ENCODE measurements at regions not wholly inside any gene's neighbourhood (a gene's known extent, or its start where the extent isn't known, plus 50 kb on each side); places are given as distances from the start of the nearest gene placed in this dataset.

DNA sequence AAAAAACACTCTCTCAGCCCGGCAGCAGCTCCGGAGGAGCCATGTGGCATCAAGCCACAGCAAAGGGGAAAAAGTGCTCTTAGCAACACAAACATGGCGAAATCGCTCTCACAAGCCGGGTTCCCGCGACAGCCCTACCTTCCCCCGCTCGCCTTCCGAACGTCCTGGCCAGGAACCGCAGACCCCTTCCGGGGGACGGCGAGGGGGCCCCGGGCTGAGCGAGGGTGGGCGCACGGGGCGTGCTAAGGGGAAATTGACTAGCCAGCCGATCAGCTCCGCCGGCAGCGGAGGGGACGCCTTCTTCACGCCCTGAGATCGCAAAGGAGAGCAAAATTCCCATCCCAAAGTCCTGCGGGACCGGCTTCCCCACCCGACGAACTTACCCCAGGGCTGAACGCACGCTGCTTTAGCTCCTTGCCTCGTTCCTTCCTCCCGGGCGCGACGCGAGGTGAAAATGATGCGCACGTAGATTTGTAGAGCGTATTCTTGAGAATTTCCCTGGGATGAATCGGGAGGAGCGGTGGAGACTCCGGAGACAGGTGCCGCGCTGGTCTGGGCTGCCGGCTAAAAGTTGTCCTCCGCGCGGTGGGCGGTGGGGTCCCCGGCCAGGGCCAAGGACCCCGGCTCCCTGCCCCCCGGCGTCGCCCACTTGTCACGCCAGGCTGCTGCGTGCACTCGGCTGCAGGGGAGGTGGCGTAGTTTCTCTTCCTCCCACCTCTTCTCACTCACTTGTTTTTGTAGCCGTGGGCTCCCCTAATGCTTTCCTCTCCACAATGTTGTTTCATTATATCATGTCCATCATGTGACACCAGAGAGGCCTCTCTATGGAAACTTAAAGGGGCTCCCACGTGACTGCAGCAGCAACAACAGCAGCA lies 220.1 kb upstream of the MKLN1 start (continued):
- no peak for TF ChIP-seq PREB (CRISPR knock-in tag; IDR thresholded peaks at IDR 0.05; ENCODE audit: borderline replicate concordance)
- TF ChIP-seq PRRX2 (CRISPR knock-in tag; IDR thresholded peaks at IDR 0.05), result no peak
- no peak for TF ChIP-seq TP53 (CRISPR knock-in tag; IDR thresholded peaks at IDR 0.05)
- TF ChIP-seq JUN (CRISPR knock-in tag; IDR thresholded peaks at IDR 0.05), result no peak
- TF ChIP-seq ETV6 (CRISPR knock-in tag; IDR thresholded peaks at IDR 0.05), result no peak
- TF ChIP-seq, protein P1, sequence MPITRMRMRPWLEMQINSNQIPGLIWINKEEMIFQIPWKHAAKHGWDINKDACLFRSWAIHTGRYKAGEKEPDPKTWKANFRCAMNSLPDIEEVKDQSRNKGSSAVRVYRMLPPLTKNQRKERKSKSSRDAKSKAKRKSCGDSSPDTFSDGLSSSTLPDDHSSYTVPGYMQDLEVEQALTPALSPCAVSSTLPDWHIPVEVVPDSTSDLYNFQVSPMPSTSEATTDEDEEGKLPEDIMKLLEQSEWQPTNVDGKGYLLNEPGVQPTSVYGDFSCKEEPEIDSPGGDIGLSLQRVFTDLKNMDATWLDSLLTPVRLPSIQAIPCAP (CRISPR knock-in tag; IDR thresholded peaks at IDR 0.05), result no peak
- TF ChIP-seq, protein P2, sequence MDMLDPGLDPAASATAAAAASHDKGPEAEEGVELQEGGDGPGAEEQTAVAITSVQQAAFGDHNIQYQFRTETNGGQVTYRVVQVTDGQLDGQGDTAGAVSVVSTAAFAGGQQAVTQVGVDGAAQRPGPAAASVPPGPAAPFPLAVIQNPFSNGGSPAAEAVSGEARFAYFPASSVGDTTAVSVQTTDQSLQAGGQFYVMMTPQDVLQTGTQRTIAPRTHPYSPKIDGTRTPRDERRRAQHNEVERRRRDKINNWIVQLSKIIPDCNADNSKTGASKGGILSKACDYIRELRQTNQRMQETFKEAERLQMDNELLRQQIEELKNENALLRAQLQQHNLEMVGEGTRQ (CRISPR knock-in tag; IDR thresholded peaks at IDR 0.05), result peak; percentile 92
- no peak for TF ChIP-seq RELA (CRISPR knock-in tag; IDR thresholded peaks at IDR 0.05; ENCODE audit: borderline replicate concordance)
- no peak for TF ChIP-seq ZNF317 (CRISPR knock-in tag; IDR thresholded peaks at IDR 0.05; ENCODE audit: borderline replicate concordance, low read depth)
- no peak for TF ChIP-seq ATF1 (CRISPR knock-in tag; IDR thresholded peaks at IDR 0.05)
- TF ChIP-seq ZNF121 (CRISPR knock-in tag; IDR thresholded peaks at IDR 0.05), result no peak
- TF ChIP-seq FOXK1 (CRISPR knock-in tag; IDR thresholded peaks at IDR 0.05), result peak; percentile 59; the same call in 1 of the 2 replicates
- 0 out of 2 replicates have a peak, but pooled peaks have one; percentile 26 for TF ChIP-seq GABPB1 (CRISPR knock-in tag; IDR thresholded peaks at IDR 0.05)
- TF ChIP-seq, protein P3, sequence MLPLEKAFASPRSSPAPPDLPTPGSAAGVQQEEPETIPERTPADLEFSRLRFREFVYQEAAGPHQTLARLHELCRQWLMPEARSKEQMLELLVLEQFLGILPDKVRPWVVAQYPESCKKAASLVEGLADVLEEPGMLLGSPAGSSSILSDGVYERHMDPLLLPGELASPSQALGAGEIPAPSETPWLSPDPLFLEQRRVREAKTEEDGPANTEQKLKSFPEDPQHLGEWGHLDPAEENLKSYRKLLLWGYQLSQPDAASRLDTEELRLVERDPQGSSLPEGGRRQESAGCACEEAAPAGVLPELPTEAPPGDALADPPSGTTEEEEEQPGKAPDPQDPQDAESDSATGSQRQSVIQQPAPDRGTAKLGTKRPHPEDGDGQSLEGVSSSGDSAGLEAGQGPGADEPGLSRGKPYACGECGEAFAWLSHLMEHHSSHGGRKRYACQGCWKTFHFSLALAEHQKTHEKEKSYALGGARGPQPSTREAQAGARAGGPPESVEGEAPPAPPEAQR (CRISPR knock-in tag; IDR thresholded peaks at IDR 0.05), result no peak
- no peak for TF ChIP-seq EMX1 (CRISPR knock-in tag; IDR thresholded peaks at IDR 0.05)

GRCh38 chr7:131108212-131108940 lies 219.3 kb upstream of the MKLN1 start:
- Mint-ChIP-seq H3K27me3 (ENCODE audit: low read depth) (peaks cover 12% of the 10 kb centered on the region), H3K9me3 (no peaks in the 10 kb centered on the region), H3K4me3 (peak overlapping the region; percentile 95), H3K36me3 (no peaks in the 10 kb centered on the region), H3K27ac (peak overlapping the region; percentile 60; the same call in 1 of the 2 replicates), H3K4me1 (peaks cover 52% of the 10 kb centered on the region)
- no peak for ATAC-seq
- DNase-seq (ENCODE audit: low spot score), result peak; percentile 29
- POLR2A ChIA-PET, result interaction anchor here (1.7 kb wide), 1 partner anchor 82 kb away, joined by 10 read pairs; no protein-coding TSS in a partner anchor
- CTCF ChIA-PET, result interaction anchor here (1.9 to 2.4 kb wide), 2 partner anchors 195 to 212 kb away, joined by 9 to 15 read pairs; no protein-coding TSS in a partner anchor
- TF ChIP-seq ZNF317 (CRISPR knock-in tag; IDR thresholded peaks at IDR 0.05; ENCODE audit: borderline replicate concordance, low read depth) (no peak), NFE2L1 (CRISPR knock-in tag; IDR thresholded peaks at IDR 0.05) (no peak)

GRCh38 chr7:131109011-131109758 lies 218.5 kb upstream of the MKLN1 start:
- Mint-ChIP-seq H3K4me1 (peaks cover 49% of the 10 kb centered on the region), H3K27me3 (ENCODE audit: low read depth) (peaks cover 12% of the 10 kb centered on the region), H3K9me3 (no peaks in the 10 kb centered on the region), H3K27ac (peak overlapping the region; percentile 96), H3K36me3 (no peaks in the 10 kb centered on the region), H3K4me3 (peak overlapping the region; percentile 95)
- ATAC-seq, result no peak
- ChIA-PET CTCF (interaction anchor here (0.9 to 2.4 kb wide), 6 partner anchors 36 to 438 kb away, joined by 3 to 15 read pairs (median 6); no protein-coding TSS in a partner anchor), POLR2A (interaction anchor here (0.5 to 1.7 kb wide), 7 partner anchors 14 to 218 kb away, joined by 3 to 10 read pairs (median 4); partner anchors contain the start of gene MKLN1)
- no peak for DNase-seq (ENCODE audit: low spot score)
- TF ChIP-seq CREB1 (CRISPR knock-in tag; IDR thresholded peaks at IDR 0.05) (no peak), ZNF317 (CRISPR knock-in tag; IDR thresholded peaks at IDR 0.05; ENCODE audit: borderline replicate concordance, low read depth) (no peak)
- TF ChIP-seq, protein P1 (CRISPR knock-in tag; IDR thresholded peaks at IDR 0.05), result no peak
- TF ChIP-seq, protein P4, sequence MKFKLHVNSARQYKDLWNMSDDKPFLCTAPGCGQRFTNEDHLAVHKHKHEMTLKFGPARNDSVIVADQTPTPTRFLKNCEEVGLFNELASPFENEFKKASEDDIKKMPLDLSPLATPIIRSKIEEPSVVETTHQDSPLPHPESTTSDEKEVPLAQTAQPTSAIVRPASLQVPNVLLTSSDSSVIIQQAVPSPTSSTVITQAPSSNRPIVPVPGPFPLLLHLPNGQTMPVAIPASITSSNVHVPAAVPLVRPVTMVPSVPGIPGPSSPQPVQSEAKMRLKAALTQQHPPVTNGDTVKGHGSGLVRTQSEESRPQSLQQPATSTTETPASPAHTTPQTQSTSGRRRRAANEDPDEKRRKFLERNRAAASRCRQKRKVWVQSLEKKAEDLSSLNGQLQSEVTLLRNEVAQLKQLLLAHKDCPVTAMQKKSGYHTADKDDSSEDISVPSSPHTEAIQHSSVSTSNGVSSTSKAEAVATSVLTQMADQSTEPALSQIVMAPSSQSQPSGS (CRISPR knock-in tag; IDR thresholded peaks at IDR 0.05; ENCODE audit: borderline replicate concordance, low read depth), result no peak

Measured in WTC11 (cell line).